GM12878 (cell line): ENCODE measurements at regions not wholly inside any gene's neighbourhood (a gene's known extent, or its start where the extent isn't known, plus 50 kb on each side); places are given as distances from the start of the nearest gene placed in this dataset.

ENCODE experiments used
- ATAC-seq: fragments of 200-7000 bp; cut with Tn5 transposase; 3 replicates; pipeline ENCODE4 v1.9.1; 2020; ENCODE audit warnings: mild to moderate bottlenecking, moderate library complexity
- BruUV-seq: library from RNA; stranded (reverse); fragments of 400-500 nt; replicated peaks from 2 replicates; lab custom pipeline; 2021; lab: Mats Ljungman, UMichigan
- CTCF ChIA-PET: fragments of 300-600 bp; sonication (Branson Sonifier 250); formaldehyde crosslinking; extraction: SDS; loops from one replicate; lab custom pipeline; 2021; ENCODE audit warnings: inconsistent platforms; lab: Yijun Ruan, JAX
- POLR2A ChIA-PET: fragments of 350-600 bp; formaldehyde crosslinking; extraction: SDS; loops from one replicate; lab custom pipeline; 2021; ENCODE audit warnings: inconsistent platforms; lab: Charles Lee
- RAD21 ChIA-PET: fragments of 300-600 bp; sonication (Branson Sonifier 250); formaldehyde crosslinking; loops from one replicate; lab custom pipeline; 2023; ENCODE audit warnings: antibody characterized with exemption; ENCODE audit not compliant: unreplicated experiment; lab: Charles Lee
- SMC1A ChIA-PET: fragments of 300-600 bp; sonication (Branson Sonifier 250); formaldehyde crosslinking; loops from one replicate; lab custom pipeline; 2023; ENCODE audit not compliant: unreplicated experiment, uncharacterized antibody; lab: Charles Lee
- DNase-seq: peaks from one replicate; pipeline ENCODE4 v3.0.0-alpha.2; 2011; ENCODE audit warnings: low read depth, low spot score
- FAIRE-seq: peaks from 3 replicates; lab custom pipeline; 2011; peaks lifted over from hg19 to GRCh38; lab: Jason Lieb, UNC
- H2AFZ ChIP-seq: 2 replicates; pipeline ENCODE4 v1.6.0; 2011; ENCODE audit warnings: low read depth, low read length, control low read depth; ENCODE audit not compliant: control insufficient read depth
- H3K27ac ChIP-seq: 2 replicates; pipeline ENCODE4 v1.5.1; 2011; ENCODE audit warnings: control low read depth; ENCODE audit not compliant: control insufficient read depth, insufficient read depth
- H3K27me3 ChIP-seq, 2 experiments: replicated peaks in 1 of 2; 2 replicates each; pipeline versions ENCODE4 v1.6.0 to v1.6.1; 2011; ENCODE audit warnings: low read length in 1 of 2; ENCODE audit not compliant: control insufficient read depth in 2 of 2, insufficient read depth in 2 of 2
- H3K36me3 ChIP-seq, 2 experiments: 2 replicates each; pipeline ENCODE4 v1.5.1; 2011; ENCODE audit warnings: low read length in 1 of 2; ENCODE audit not compliant: control insufficient read depth in 2 of 2, insufficient read depth in 2 of 2
- H3K4me1 ChIP-seq: 2 replicates; pipeline ENCODE4 v1.6.1; 2011; ENCODE audit warnings: mild to moderate bottlenecking, low read length, moderate library complexity, mixed read lengths; ENCODE audit not compliant: control insufficient read depth, insufficient read depth
- H3K4me2 ChIP-seq: 2 replicates; pipeline ENCODE4 v1.6.0; 2011; ENCODE audit warnings: control low read depth; ENCODE audit not compliant: control insufficient read depth, insufficient read depth
- H3K4me3 ChIP-seq: fragments of 200-600 bp; sonication (generic); 2 replicates; pipeline ENCODE4 v1.5.1; 2016
- H3K79me2 ChIP-seq: 2 replicates; pipeline ENCODE4 v1.6.0; 2011; ENCODE audit warnings: low read length; ENCODE audit not compliant: control insufficient read depth, insufficient read depth
- H3K9ac ChIP-seq: 2 replicates; pipeline ENCODE4 v1.8.0; 2011; ENCODE audit warnings: low read length, control low read depth, mixed read lengths; ENCODE audit not compliant: control insufficient read depth, insufficient read depth
- H3K9me3 ChIP-seq: replicated peaks from 3 replicates; pipeline ENCODE4 v1.5.1; 2011; ENCODE audit warnings: mild to moderate bottlenecking, low read length; ENCODE audit not compliant: control insufficient read depth, insufficient read depth
- H4K20me1 ChIP-seq: 2 replicates; pipeline ENCODE4 v1.6.0; 2011; ENCODE audit not compliant: control insufficient read depth, insufficient read depth
- BHLHE40 ChIP-seq, 2 experiments: fragments of 450-650 bp in 1 of 2; IDR thresholded peaks; 2 replicates each; pipeline ENCODE4 v1.6.1; 2011 to 2017; ENCODE audit warnings: low read depth in 2 of 2, borderline replicate concordance in 1 of 2, improper control_type of control experiment in 1 of 2, low read length in 1 of 2, mild to moderate bottlenecking in 1 of 2
- CHD4 ChIP-seq: fragments of 200-600 bp; sonication (generic); IDR thresholded peaks from 2 replicates; pipeline ENCODE4 v1.6.1; 2016; ENCODE audit warnings: mild to moderate bottlenecking
- KLF5 ChIP-seq: fragments of 450-650 bp; IDR thresholded peaks from 2 replicates; pipeline ENCODE4 v1.6.1; 2014; ENCODE audit warnings: mild to moderate bottlenecking; ENCODE audit not compliant: partially characterized antibody
- RAD21 ChIP-seq: IDR thresholded peaks from 2 replicates; pipeline ENCODE4 v1.6.1; 2011; ENCODE audit warnings: mild to moderate bottlenecking, low read depth, low read length, moderate library complexity; ENCODE audit not compliant: insufficient read depth
- ZBTB11 ChIP-seq: fragments of 450-650 bp; formaldehyde crosslinking; IDR thresholded peaks from 2 replicates; pipeline ENCODE4 v1.5.0; 2022; ENCODE audit warnings: mild to moderate bottlenecking, missing genetic modification characterization
- ZNF217 ChIP-seq: fragments of 450-650 bp; IDR thresholded peaks from 2 replicates; pipeline ENCODE4 v1.6.1; 2017; ENCODE audit warnings: antibody characterized with exemption, mild to moderate bottlenecking
- ZNF274 ChIP-seq: IDR thresholded peaks from one replicate; pipeline ENCODE4 v1.8.0; 2011; ENCODE audit not compliant: insufficient read length, insufficient read depth
- in situ Hi-C: fragments of 300-500 bp; cut with MboI; formaldehyde crosslinking; loops from 9 replicates; pipeline ENCODE4 v1.14.3; 2018; ENCODE audit warnings: mixed read lengths
- intact Hi-C: fragments of 100-400 bp; cut with micrococcal nuclease; formaldehyde crosslinking; loops from one replicate; pipeline ENCODE4 v1.14.2; 2022; ENCODE audit not compliant: unreplicated experiment

- no TSS peak for BruUV-seq
- TF ChIP-seq ZNF217 = no peak
- TF ChIP-seq BHLHE40 (IDR thresholded peaks at IDR 0.05; ENCODE audit: borderline replicate concordance in 1 of 2, low read depth in 2 of 2, low read length in 1 of 2) = no peak
- no peak for TF ChIP-seq KLF5
- no peak for TF ChIP-seq RAD21
- TF ChIP-seq ZNF274 = no peak
- no peak for TF ChIP-seq ZBTB11 (CRISPR knock-in tag)
- TF ChIP-seq CHD4 = no peak
- H3K36me3 ChIP-seq = no peaks in the 10 kb centered on the region
- in situ Hi-C loops = no loop called here
- H3K79me2 ChIP-seq = no peaks in the 10 kb centered on the region
- no peak for FAIRE-seq
- ATAC-seq = no peak
- H3K4me2 ChIP-seq = no peak overlapping the region
- DNase-seq = no peak
- ChIA-PET SMC1A (no interaction called here), CTCF (no interaction called here), POLR2A (no interaction called here), RAD21 (interaction anchor here (1.4 kb wide), 1 partner anchor 62 kb away, joined by 3 read pairs; no protein-coding TSS in a partner anchor)
- no peaks in the 10 kb centered on the region for H4K20me1 ChIP-seq
- H3K27me3 ChIP-seq = no peaks in the 10 kb centered on the region
- H3K4me3 ChIP-seq = no peak overlapping the region
- H3K27ac ChIP-seq = no peak overlapping the region
- intact Hi-C loops = no loop called here
- no peak overlapping the region for H3K9ac ChIP-seq
- no peaks in the 10 kb centered on the region for H3K4me1 ChIP-seq
- no peak overlapping the region for H2AFZ ChIP-seq
- no peaks in the 10 kb centered on the region for H3K9me3 ChIP-seq
Measured at GRCh38 chr6:119880840-119881239, 531.3 kb upstream of the MAN1A1 start.
